SK-N-SH (cell line): ENCODE measurements at regions not wholly inside any gene's neighbourhood (a gene's known extent, or its start where the extent isn't known, plus 50 kb on each side); places are given as distances from the start of the nearest gene placed in this dataset.
A peak's percentile ranks its signal among the peaks of the same experiment; 100 is the strongest.

Experiments
- CTCF ChIA-PET: fragments of 300-600, 350-600 bp; formaldehyde crosslinking; extraction: SDS; loops from one replicate; lab custom pipeline; 2021; lab: Yijun Ruan, JAX
- POLR2A ChIA-PET: fragments of 350-600 bp; sonication (Branson Sonifier 250); formaldehyde crosslinking; extraction: SDS; loops from one replicate; lab custom pipeline; 2020; ENCODE audit warnings: antibody characterized with exemption, inconsistent platforms; lab: Yijun Ruan, JAX
- DNase-seq: peaks from one replicate; pipeline ENCODE4 v3.0.0; 2012
- H2AFZ ChIP-seq: fragments of 200-600 bp; sonication (generic); 2 replicates; pipeline ENCODE4 v1.8.1; 2016; ENCODE audit warnings: antibody characterized with exemption, mild to moderate bottlenecking, low read depth
- H3F3A ChIP-seq: fragments of 200-600 bp; sonication (generic); replicated peaks from 2 replicates; pipeline ENCODE3; 2016; ENCODE audit warnings: antibody characterized with exemption, mild to moderate bottlenecking; ENCODE audit not compliant: insufficient read depth
- H3K27ac ChIP-seq, 2 experiments: fragments of 200-500 bp in 1 of 2; fragments of 200-600 bp in 1 of 2; sonication (Bioruptor generic) in 1 of 2; sonication (generic), shearing (Covaris generic) in 1 of 2; 2 replicates each; pipeline versions ENCODE4 v1.5.1 to v1.6.1; 2014 to 2016; ENCODE audit warnings: low read depth in 2 of 2, inconsistent platforms in 1 of 2, low read length in 1 of 2, mild to moderate bottlenecking in 1 of 2, mixed read lengths in 1 of 2
- H3K27me3 ChIP-seq: fragments of 200-600 bp; sonication (generic), shearing (Covaris generic); 2 replicates; pipeline ENCODE4 v1.6.1; 2016; ENCODE audit warnings: mixed run types; ENCODE audit not compliant: insufficient read depth
- H3K36me3 ChIP-seq, 2 experiments: fragments of 200-500 bp in 1 of 2; fragments of 200-600 bp in 1 of 2; sonication (Bioruptor generic) in 1 of 2; sonication (generic) in 1 of 2; replicated peaks in 1 of 2; 2 replicates each; pipeline versions ENCODE3 to v1.5.1; 2014 to 2016; ENCODE audit warnings: low read length in 1 of 2, mild to moderate bottlenecking in 1 of 2; ENCODE audit not compliant: insufficient read depth in 2 of 2, control insufficient read depth in 1 of 2
- H3K4me1 ChIP-seq, 2 experiments: fragments of 200-500 bp in 1 of 2; fragments of 200-600 bp in 1 of 2; sonication (Bioruptor generic) in 1 of 2; sonication (generic), shearing (Covaris generic) in 1 of 2; 2 replicates each; pipeline versions ENCODE4 v1.5.1 to v1.6.1; 2014 to 2016; ENCODE audit warnings: low read depth in 1 of 2, low read length in 1 of 2, mixed run types in 1 of 2; ENCODE audit not compliant: insufficient read depth in 2 of 2, control insufficient read depth in 1 of 2
- H3K4me2 ChIP-seq: fragments of 200-600 bp; sonication (generic), shearing (Covaris generic); 2 replicates; pipeline ENCODE4 v1.6.1; 2017; ENCODE audit warnings: mixed run types
- H3K4me3 ChIP-seq, 2 experiments: fragments of 200-500 bp in 1 of 2; fragments of 200-600 bp in 1 of 2; sonication (Bioruptor generic) in 1 of 2; sonication (generic), shearing (Covaris generic) in 1 of 2; 2 replicates each; pipeline versions ENCODE4 v1.5.1 to v1.8.1; 2014 to 2016; ENCODE audit warnings: low read depth in 2 of 2, inconsistent platforms in 1 of 2, low read length in 1 of 2, mild to moderate bottlenecking in 1 of 2, mixed read lengths in 1 of 2, moderate library complexity in 1 of 2
- H3K79me2 ChIP-seq: fragments of 200-600 bp; sonication (generic); 2 replicates; pipeline ENCODE4 v1.8.1; 2017; ENCODE audit warnings: mild to moderate bottlenecking; ENCODE audit not compliant: insufficient read depth
- H3K9ac ChIP-seq: fragments of 200-600 bp; sonication (generic); 2 replicates; pipeline ENCODE4 v1.6.1; 2017; ENCODE audit warnings: mixed run types
- H3K9me2 ChIP-seq: fragments of 200-600 bp; sonication (generic); 2 replicates; pipeline ENCODE4 v1.6.1; 2017; ENCODE audit warnings: mixed run types
- H3K9me3 ChIP-seq: fragments of 200-600 bp; sonication (generic); 2 replicates; pipeline ENCODE4 v1.6.1; 2017; ENCODE audit warnings: mixed run types, mild to moderate bottlenecking, moderate library complexity
- H4K20me1 ChIP-seq: fragments of 200-600 bp; sonication (generic); 2 replicates; pipeline ENCODE4 v1.6.1; 2017; ENCODE audit warnings: mild to moderate bottlenecking, mixed run types; ENCODE audit not compliant: insufficient read depth
- CHD2 ChIP-seq: fragments of 150-350 bp; IDR thresholded peaks from 2 replicates; pipeline ENCODE4 v1.6.1; 2018; ENCODE audit warnings: low read length; ENCODE audit not compliant: partially characterized antibody
- EP300 ChIP-seq, 2 experiments: IDR thresholded peaks; 2 replicates each; pipeline versions ENCODE4 v1.4.0 to v1.6.1; 2012; ENCODE audit warnings: borderline replicate concordance in 1 of 2, low read depth in 1 of 2, low read length in 1 of 2
- EZH2phosphoT487 ChIP-seq: fragments of 200-600 bp; sonication (generic); IDR thresholded peaks from 2 replicates; pipeline ENCODE4 v1.6.1; 2017; ENCODE audit warnings: low read depth, mixed run types, mild to moderate bottlenecking, antibody characterized with exemption, moderate library complexity, borderline replicate concordance
- FOSL2 ChIP-seq: IDR thresholded peaks from 2 replicates; pipeline ENCODE4 v1.4.0; 2012; ENCODE audit warnings: low read depth, mild to moderate bottlenecking, moderate library complexity, borderline replicate concordance
- FOXJ3 ChIP-seq: sonication (generic); formaldehyde crosslinking; IDR thresholded peaks from 2 replicates; pipeline ENCODE4 v1.5.1; 2020; ENCODE audit warnings: mild to moderate bottlenecking, missing genetic modification reagents
- FOXM1 ChIP-seq: IDR thresholded peaks from 2 replicates; pipeline ENCODE4 v1.4.0; 2012; ENCODE audit warnings: low read depth, mild to moderate bottlenecking
- GABPA ChIP-seq: IDR thresholded peaks from 2 replicates; pipeline ENCODE4 v1.4.0; 2012; ENCODE audit warnings: low read depth, mild to moderate bottlenecking
- GATA2 ChIP-seq: sonication (generic); formaldehyde crosslinking; IDR thresholded peaks from 2 replicates; pipeline ENCODE4 v1.5.0; 2020; ENCODE audit warnings: mild to moderate bottlenecking, missing genetic modification reagents
- IRF3 ChIP-seq: fragments of 150-350 bp; IDR thresholded peaks from 2 replicates; pipeline ENCODE4 v1.6.1; 2016; ENCODE audit warnings: mild to moderate bottlenecking, low read depth, low read length
- JUND ChIP-seq: IDR thresholded peaks from 2 replicates; pipeline ENCODE4 v1.4.0; 2012
- MEF2A ChIP-seq: IDR thresholded peaks from 2 replicates; pipeline ENCODE4 v1.4.0; 2012; ENCODE audit warnings: low read depth, borderline replicate concordance
- MXI1 ChIP-seq: IDR thresholded peaks from 2 replicates; pipeline ENCODE4 v1.6.1; 2012; ENCODE audit warnings: mild to moderate bottlenecking, low read depth, low read length, improper control_type of control experiment
- NFIC ChIP-seq: IDR thresholded peaks from 2 replicates; pipeline ENCODE4 v1.4.0; 2012; ENCODE audit warnings: borderline replicate concordance
- NRF1 ChIP-seq: IDR thresholded peaks from 2 replicates; pipeline ENCODE4 v1.6.1; 2012; ENCODE audit warnings: low read depth, mild to moderate bottlenecking, low read length
- PBX3 ChIP-seq: IDR thresholded peaks from 2 replicates; pipeline ENCODE4; 2012
- POLR2AphosphoS5 ChIP-seq: IDR thresholded peaks from 2 replicates; pipeline ENCODE4 v1.6.1; 2012; ENCODE audit warnings: low read depth, low read length
- RAD21 ChIP-seq: IDR thresholded peaks from 2 replicates; pipeline ENCODE4 v1.6.1; 2012; ENCODE audit warnings: mild to moderate bottlenecking, low read length
- RCOR1 ChIP-seq: fragments of 150-350 bp; IDR thresholded peaks from 2 replicates; pipeline ENCODE4 v1.6.1; 2017; ENCODE audit warnings: antibody characterized with exemption, low read length
- RFX5 ChIP-seq: IDR thresholded peaks from 2 replicates; pipeline ENCODE4 v1.6.1; 2012; ENCODE audit warnings: mild to moderate bottlenecking, improper control_type of control experiment, low read length
- RXRA ChIP-seq: IDR thresholded peaks from 2 replicates; pipeline ENCODE4 v1.4.0; 2012; ENCODE audit warnings: low read depth, mild to moderate bottlenecking, borderline replicate concordance
- SMC3 ChIP-seq: IDR thresholded peaks from 2 replicates; pipeline ENCODE4 v1.6.1; 2012; ENCODE audit warnings: low read depth, low read length, improper control_type of control experiment
- TAF1 ChIP-seq: IDR thresholded peaks from 2 replicates; pipeline ENCODE4 v1.6.1; 2012; ENCODE audit warnings: low read depth, mild to moderate bottlenecking, low read length, moderate library complexity, borderline replicate concordance
- USF1 ChIP-seq: IDR thresholded peaks from 2 replicates; pipeline ENCODE4 v1.4.0; 2012; ENCODE audit warnings: low read depth, borderline replicate concordance
- USF2 ChIP-seq: fragments of 150-350 bp; IDR thresholded peaks from 2 replicates; pipeline ENCODE4 v1.6.1; 2017; ENCODE audit warnings: antibody characterized with exemption, low read length, low read depth, borderline replicate concordance
- YY1 ChIP-seq: IDR thresholded peaks from 2 replicates; pipeline ENCODE4 v1.4.0; 2012; ENCODE audit warnings: low read depth, mild to moderate bottlenecking
- WGBS: methylation state at CpG from one replicate; pipeline ENCODE4 v1.1.6; 2017; ENCODE audit warnings: low lambda C conversion rate; 5-methylcytosine and 5-hydroxymethylcytosine counted together
- TF ChIP-seq, protein P1 (sequence below): fragments of 200-600 bp; sonication (generic); IDR thresholded peaks from 2 replicates; pipeline ENCODE4 v1.6.1; 2017; ENCODE audit warnings: antibody characterized with exemption, mild to moderate bottlenecking, moderate library complexity
- TF ChIP-seq, protein P2 (sequence below): IDR thresholded peaks from 2 replicates; pipeline ENCODE4 v1.4.0; 2012; ENCODE audit warnings: low read depth
- TF ChIP-seq, protein P3 (sequence below): IDR thresholded peaks from 2 replicates; pipeline ENCODE4 v1.4.0; 2012; ENCODE audit warnings: low read depth, borderline replicate concordance

DNA sequence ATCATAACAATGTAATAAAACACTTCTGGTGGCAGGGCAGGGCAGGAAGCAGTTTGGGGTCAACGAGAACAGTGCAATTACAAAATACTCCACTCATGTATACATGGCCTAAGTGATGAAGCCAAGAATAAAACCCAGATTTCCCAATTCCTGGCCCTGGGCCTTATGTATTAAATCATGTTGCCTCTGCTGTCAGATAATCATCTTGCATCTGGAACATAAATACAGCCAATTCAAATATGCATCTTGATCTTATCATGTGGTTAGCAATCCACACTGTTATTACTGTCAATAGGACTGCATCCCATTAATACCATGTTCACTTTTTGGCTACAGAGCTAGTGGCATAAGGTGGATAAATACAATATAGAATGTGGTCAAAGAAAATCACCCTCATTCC lies 186.5 kb upstream of the SLC25A13 start:
- 0% methylated on average over 1 of the region's 1 CpG for WGBS
- ChIA-PET POLR2A (no interaction called here), CTCF (interaction anchor here (0.9 to 2.0 kb wide), 7 partner anchors 10 to 519 kb away, joined by 3 to 9 read pairs (median 4); no protein-coding TSS in a partner anchor)
- Histone ChIP-seq H3K27ac (no peak overlapping the region), H3K4me1 (peaks cover 0 to 14% of the 10 kb centered on the region in 2 experiments; a peak in 2 of 4 replicates), H3K79me2 (no peaks in the 10 kb centered on the region), H3K9me2 (no peaks in the 10 kb centered on the region), H3K36me3 (no peaks in the 10 kb centered on the region), H3K27me3 (no peaks in the 10 kb centered on the region), H3F3A (no peaks in the 10 kb centered on the region), H3K9me3 (no peaks in the 10 kb centered on the region), H3K9ac (no peak overlapping the region), H4K20me1 (no peaks in the 10 kb centered on the region), H3K4me3 (no peak overlapping the region), H2AFZ (no peak overlapping the region), H3K4me2 (no peak overlapping the region)
- peak; percentile 49 for DNase-seq
- TF ChIP-seq, protein P1, sequence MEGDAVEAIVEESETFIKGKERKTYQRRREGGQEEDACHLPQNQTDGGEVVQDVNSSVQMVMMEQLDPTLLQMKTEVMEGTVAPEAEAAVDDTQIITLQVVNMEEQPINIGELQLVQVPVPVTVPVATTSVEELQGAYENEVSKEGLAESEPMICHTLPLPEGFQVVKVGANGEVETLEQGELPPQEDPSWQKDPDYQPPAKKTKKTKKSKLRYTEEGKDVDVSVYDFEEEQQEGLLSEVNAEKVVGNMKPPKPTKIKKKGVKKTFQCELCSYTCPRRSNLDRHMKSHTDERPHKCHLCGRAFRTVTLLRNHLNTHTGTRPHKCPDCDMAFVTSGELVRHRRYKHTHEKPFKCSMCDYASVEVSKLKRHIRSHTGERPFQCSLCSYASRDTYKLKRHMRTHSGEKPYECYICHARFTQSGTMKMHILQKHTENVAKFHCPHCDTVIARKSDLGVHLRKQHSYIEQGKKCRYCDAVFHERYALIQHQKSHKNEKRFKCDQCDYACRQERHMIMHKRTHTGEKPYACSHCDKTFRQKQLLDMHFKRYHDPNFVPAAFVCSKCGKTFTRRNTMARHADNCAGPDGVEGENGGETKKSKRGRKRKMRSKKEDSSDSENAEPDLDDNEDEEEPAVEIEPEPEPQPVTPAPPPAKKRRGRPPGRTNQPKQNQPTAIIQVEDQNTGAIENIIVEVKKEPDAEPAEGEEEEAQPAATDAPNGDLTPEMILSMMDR = no peak
- TF ChIP-seq RAD21 (peak; percentile 50), YY1 (no peak), EP300 (IDR thresholded peaks at IDR 0.05; ENCODE audit: borderline replicate concordance in 1 of 2, low read depth in 1 of 2, low read length in 1 of 2) (peak; percentile 60 to 100; a peak in 3 of 4 replicates), NRF1 (no peak), TAF1 (no peak), MEF2A (no peak), SMC3 (peak; percentile 2; the same call in 1 of the 2 replicates), CHD2 (peak; percentile 95), RXRA (no peak), FOXJ3 (peak; percentile 99), NFIC (peak; percentile 83), RCOR1 (peak; percentile 100), MXI1 (peak; percentile 57; the same call in 1 of the 2 replicates), POLR2AphosphoS5 (peak; percentile 95), PBX3 (peak; percentile 89), USF2 (no peak), USF1 (no peak), FOXM1 (no peak), JUND (peak; percentile 78), EZH2phosphoT487 (no peak), GABPA (no peak), GATA2 (CRISPR knock-in tag) (peak; percentile 100), RFX5 (no peak; the same call in none of the 2 replicates), IRF3 (no peak), FOSL2 (no peak)
- TF ChIP-seq, protein P2, sequence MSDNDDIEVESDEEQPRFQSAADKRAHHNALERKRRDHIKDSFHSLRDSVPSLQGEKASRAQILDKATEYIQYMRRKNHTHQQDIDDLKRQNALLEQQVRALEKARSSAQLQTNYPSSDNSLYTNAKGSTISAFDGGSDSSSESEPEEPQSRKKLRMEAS = no peak
- TF ChIP-seq, protein P3, sequence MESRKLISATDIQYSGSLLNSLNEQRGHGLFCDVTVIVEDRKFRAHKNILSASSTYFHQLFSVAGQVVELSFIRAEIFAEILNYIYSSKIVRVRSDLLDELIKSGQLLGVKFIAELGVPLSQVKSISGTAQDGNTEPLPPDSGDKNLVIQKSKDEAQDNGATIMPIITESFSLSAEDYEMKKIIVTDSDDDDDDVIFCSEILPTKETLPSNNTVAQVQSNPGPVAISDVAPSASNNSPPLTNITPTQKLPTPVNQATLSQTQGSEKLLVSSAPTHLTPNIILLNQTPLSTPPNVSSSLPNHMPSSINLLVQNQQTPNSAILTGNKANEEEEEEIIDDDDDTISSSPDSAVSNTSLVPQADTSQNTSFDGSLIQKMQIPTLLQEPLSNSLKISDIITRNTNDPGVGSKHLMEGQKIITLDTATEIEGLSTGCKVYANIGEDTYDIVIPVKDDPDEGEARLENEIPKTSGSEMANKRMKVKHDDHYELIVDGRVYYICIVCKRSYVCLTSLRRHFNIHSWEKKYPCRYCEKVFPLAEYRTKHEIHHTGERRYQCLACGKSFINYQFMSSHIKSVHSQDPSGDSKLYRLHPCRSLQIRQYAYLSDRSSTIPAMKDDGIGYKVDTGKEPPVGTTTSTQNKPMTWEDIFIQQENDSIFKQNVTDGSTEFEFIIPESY = no peak
